HG03457 (cell line): ENCODE measurements at regions not wholly inside any gene's neighbourhood (a gene's known extent, or its start where the extent isn't known, plus 50 kb on each side); places are given as distances from the start of the nearest gene placed in this dataset.

ENCODE experiments used
- ATAC-seq: cut with Tn5 transposase; IDR thresholded peaks from one replicate; pipeline ENCODE4 v1.9.1; 2021; ENCODE audit warnings: moderate number of reproducible peaks; ENCODE audit not compliant: unreplicated experiment

- no peak for ATAC-seq
Observed at GRCh38 chr1:38433084-38433722, 386.6 kb upstream of the POU3F1 start.

- no peak for ATAC-seq
Observed at GRCh38 chr1:38431535-38432376, 385.2 kb upstream of the POU3F1 start.

- ATAC-seq, result no peak
Observed at GRCh38 chr1:38430949-38431348, 384.4 kb upstream of the POU3F1 start.

- ATAC-seq, result no peak
Observed at GRCh38 chr1:38424677-38425076, 378.1 kb upstream of the POU3F1 start.

GRCh38 chr1:38420666-38421065 is 374.1 kb upstream of the POU3F1 start:
- no peak for ATAC-seq

- ATAC-seq, result no peak
Observed at GRCh38 chr1:38418195-38419030, 371.8 kb upstream of the POU3F1 start.

GRCh38 chr1:38403667-38404066 is 357.1 kb upstream of the POU3F1 start:
- no peak for ATAC-seq

GRCh38 chr1:38402230-38402815 is 355.7 kb upstream of the POU3F1 start:
- no peak for ATAC-seq

- ATAC-seq, result no peak
Observed at GRCh38 chr1:38396606-38397005, 350.0 kb upstream of the POU3F1 start.

GRCh38 chr1:38394303-38394702 is 347.7 kb upstream of the POU3F1 start:
- no peak for ATAC-seq

GRCh38 chr1:38392861-38393260 is 346.3 kb upstream of the POU3F1 start:
- no peak for ATAC-seq

- ATAC-seq, result no peak
Observed at GRCh38 chr1:38381256-38381655, 334.7 kb upstream of the POU3F1 start.

GRCh38 chr1:38376577-38376976 is 330.0 kb upstream of the POU3F1 start:
- no peak for ATAC-seq

- ATAC-seq, result no peak
Observed at GRCh38 chr1:38375035-38375434, 328.4 kb upstream of the POU3F1 start.

GRCh38 chr1:38371505-38371844 is 324.9 kb upstream of the POU3F1 start:
- no peak for ATAC-seq

GRCh38 chr1:38370716-38371504 is 324.3 kb upstream of the POU3F1 start:
- ATAC-seq, result no peak

GRCh38 chr1:38365242-38365641 is 318.6 kb upstream of the POU3F1 start:
- ATAC-seq, result no peak

GRCh38 chr1:38361566-38361965 is 315.0 kb upstream of the POU3F1 start:
- no peak for ATAC-seq

- ATAC-seq, result no peak
Observed at GRCh38 chr1:38360807-38361206, 314.2 kb upstream of the POU3F1 start.

GRCh38 chr1:38353956-38354355 is 307.4 kb upstream of the POU3F1 start:
- no peak for ATAC-seq

- ATAC-seq, result no peak
Observed at GRCh38 chr1:38352869-38353268, 306.3 kb upstream of the POU3F1 start.
